ENCODE measurements at regions not wholly inside any gene's neighbourhood (a gene's known extent, or its start where the extent isn't known, plus 50 kb on each side); places are given as distances from the start of the nearest gene placed in this dataset.

- TF ChIP-seq REST (IDR thresholded peaks at IDR 0.05; ENCODE audit: insufficient read depth in 1 of 2, low read depth in 2 of 2, low read length in 2 of 2): no peak
- no peak for TF ChIP-seq POLR2AphosphoS5 (IDR thresholded peaks at IDR 0.05; ENCODE audit: low read depth, low read length)
Measured at GRCh38 chr1:232705815-232706575, 76.1 kb upstream of the SIPA1L2 start.
